NT2/D1 (cell line): ENCODE measurements at regions not wholly inside any gene's neighbourhood (a gene's known extent, or its start where the extent isn't known, plus 50 kb on each side); places are given as distances from the start of the nearest gene placed in this dataset.

ENCODE experiments used
- DNase-seq: peaks from one replicate; pipeline ENCODE4 v3.0.0-alpha.2; 2011; ENCODE audit warnings: low read depth, low spot score
- H3K27me3 ChIP-seq: 2 replicates; pipeline ENCODE4 v1.6.0; 2011; ENCODE audit warnings: mild to moderate bottlenecking; ENCODE audit not compliant: insufficient read length, insufficient read depth
- H3K36me3 ChIP-seq: 2 replicates; pipeline ENCODE4 v1.6.1; 2011; ENCODE audit warnings: mild to moderate bottlenecking, low read length, mixed read lengths; ENCODE audit not compliant: insufficient read depth, insufficient read length
- H3K4me1 ChIP-seq: 2 replicates; pipeline ENCODE4 v1.5.1; 2011; ENCODE audit not compliant: insufficient read depth, insufficient read length
- H3K4me3 ChIP-seq: 2 replicates; pipeline ENCODE4 v1.5.1; 2011; ENCODE audit warnings: low read depth; ENCODE audit not compliant: insufficient read length
- H3K9ac ChIP-seq: 2 replicates; pipeline ENCODE4 v1.6.0; 2011; ENCODE audit warnings: low read depth; ENCODE audit not compliant: insufficient read length
- H3K9me3 ChIP-seq: 2 replicates; pipeline ENCODE4 v1.5.1; 2011; ENCODE audit warnings: mild to moderate bottlenecking, low read length; ENCODE audit not compliant: insufficient read depth
- SUZ12 ChIP-seq: IDR thresholded peaks from 2 replicates; pipeline ENCODE4 v1.6.1; 2011; ENCODE audit not compliant: insufficient read length, insufficient read depth; ENCODE audit errors: extremely low read depth
- YY1 ChIP-seq: IDR thresholded peaks from 2 replicates; pipeline ENCODE4 v1.6.1; 2011; ENCODE audit not compliant: insufficient read length, insufficient read depth
- ZNF274 ChIP-seq: IDR thresholded peaks from 2 replicates; pipeline ENCODE4 v1.6.1; 2011; ENCODE audit warnings: mild to moderate bottlenecking, low read depth, low read length

- Histone ChIP-seq H3K27me3 (no peaks in the 10 kb centered on the region), H3K36me3 (no peaks in the 10 kb centered on the region), H3K9ac (no peak overlapping the region), H3K9me3 (no peaks in the 10 kb centered on the region), H3K4me3 (no peak overlapping the region), H3K4me1 (no peaks in the 10 kb centered on the region)
- no peak for DNase-seq
- TF ChIP-seq SUZ12, result no peak
- TF ChIP-seq ZNF274, result no peak
- TF ChIP-seq YY1, result no peak
Measured at GRCh38 chr15:35689266-35689665, 143.3 kb upstream of the DPH6 start.

GRCh38 chr15:35690089-35690488 is 144.1 kb upstream of the DPH6 start:
- no peaks in the 10 kb centered on the region for H3K36me3 ChIP-seq
- no peak for TF ChIP-seq ZNF274

GRCh38 chr15:35690698-35691116 is 144.7 kb upstream of the DPH6 start:
- H3K9ac ChIP-seq, result no peak overlapping the region
- no peak for TF ChIP-seq YY1
- no peak for TF ChIP-seq SUZ12
- TF ChIP-seq ZNF274, result no peak
- H3K4me1 ChIP-seq, result no peaks in the 10 kb centered on the region
- no peak overlapping the region for H3K4me3 ChIP-seq
- H3K36me3 ChIP-seq, result no peaks in the 10 kb centered on the region
- no peaks in the 10 kb centered on the region for H3K27me3 ChIP-seq
- H3K9me3 ChIP-seq, result no peaks in the 10 kb centered on the region
- no peak for DNase-seq

More at GRCh38 chr15:35690089-35690488, 144.1 kb upstream of the DPH6 start:
- DNase-seq, result no peak
- Histone ChIP-seq H3K4me3 (no peak overlapping the region), H3K27me3 (no peaks in the 10 kb centered on the region), H3K9me3 (no peaks in the 10 kb centered on the region), H3K9ac (no peak overlapping the region), H3K4me1 (no peaks in the 10 kb centered on the region)

- TF ChIP-seq YY1 (no peak), ZNF274 (no peak), SUZ12 (no peak)
- Histone ChIP-seq H3K9ac (no peak overlapping the region), H3K27me3 (no peaks in the 10 kb centered on the region), H3K4me1 (no peaks in the 10 kb centered on the region), H3K4me3 (no peak overlapping the region), H3K36me3 (no peaks in the 10 kb centered on the region), H3K9me3 (no peaks in the 10 kb centered on the region)
- DNase-seq, result no peak
Measured at GRCh38 chr15:35691173-35691761, 145.3 kb upstream of the DPH6 start.

- H3K9me3 ChIP-seq, result no peaks in the 10 kb centered on the region
- H3K27me3 ChIP-seq, result no peaks in the 10 kb centered on the region
- no peaks in the 10 kb centered on the region for H3K4me1 ChIP-seq
- DNase-seq, result no peak
- no peak overlapping the region for H3K9ac ChIP-seq
- no peaks in the 10 kb centered on the region for H3K36me3 ChIP-seq
- H3K4me3 ChIP-seq, result no peak overlapping the region
- TF ChIP-seq ZNF274 (no peak), SUZ12 (no peak), YY1 (no peak)
Measured at GRCh38 chr15:35691891-35692867, 146.2 kb upstream of the DPH6 start.

GRCh38 chr15:35693286-35693685 is 147.3 kb upstream of the DPH6 start:
- DNase-seq, result no peak
- Histone ChIP-seq H3K4me3 (no peak overlapping the region), H3K27me3 (no peaks in the 10 kb centered on the region), H3K9ac (no peak overlapping the region), H3K9me3 (no peaks in the 10 kb centered on the region), H3K4me1 (no peaks in the 10 kb centered on the region), H3K36me3 (no peaks in the 10 kb centered on the region)
- TF ChIP-seq SUZ12, result no peak
- TF ChIP-seq YY1, result no peak
- no peak for TF ChIP-seq ZNF274

GRCh38 chr15:35693886-35694285 is 147.9 kb upstream of the DPH6 start:
- Histone ChIP-seq H3K9me3 (no peaks in the 10 kb centered on the region), H3K9ac (no peak overlapping the region), H3K4me1 (no peaks in the 10 kb centered on the region), H3K36me3 (no peaks in the 10 kb centered on the region), H3K27me3 (no peaks in the 10 kb centered on the region), H3K4me3 (no peak overlapping the region)
- no peak for DNase-seq
- TF ChIP-seq ZNF274 (no peak), YY1 (no peak), SUZ12 (no peak)
